Endothelial cell (in vitro differentiated cells): ENCODE measurements at regions not wholly inside any gene's neighbourhood (a gene's known extent, or its start where the extent isn't known, plus 50 kb on each side); places are given as distances from the start of the nearest gene placed in this dataset.

Source experiments
- DNase-seq: peaks from one replicate; pipeline ENCODE4 v3.0.0; 2021; ENCODE audit warnings: low spot score
- H3K27ac Mint-ChIP-seq: one replicate; pipeline ENCODE4 v1.8.0; 2021; ENCODE audit warnings: mixed read lengths, inconsistent platforms; ENCODE audit not compliant: unreplicated experiment
- H3K27me3 Mint-ChIP-seq: one replicate; pipeline ENCODE4 v1.8.0; 2021; ENCODE audit warnings: mild to moderate bottlenecking, moderate library complexity, mixed read lengths, inconsistent platforms; ENCODE audit not compliant: unreplicated experiment
- H3K36me3 Mint-ChIP-seq: one replicate; pipeline ENCODE4 v1.8.0; 2021; ENCODE audit warnings: mild to moderate bottlenecking, low read depth, mixed read lengths, inconsistent platforms; ENCODE audit not compliant: unreplicated experiment
- H3K4me1 Mint-ChIP-seq: one replicate; pipeline ENCODE4 v1.8.0; 2021; ENCODE audit warnings: mild to moderate bottlenecking, mixed read lengths, inconsistent platforms; ENCODE audit not compliant: unreplicated experiment
- H3K4me3 Mint-ChIP-seq: one replicate; pipeline ENCODE4 v1.8.0; 2021; ENCODE audit warnings: mild to moderate bottlenecking, mixed read lengths, inconsistent platforms; ENCODE audit not compliant: unreplicated experiment
- H3K9me3 Mint-ChIP-seq: one replicate; pipeline ENCODE4 v1.8.0; 2021; ENCODE audit warnings: mixed read lengths, inconsistent platforms; ENCODE audit not compliant: unreplicated experiment
- CTCF ChIP-seq: fragments of 200-600 bp; sonication (generic); IDR thresholded peaks from one replicate; pipeline ENCODE4 v1.5.0; 2021; ENCODE audit warnings: antibody characterized with exemption; ENCODE audit not compliant: unreplicated experiment

- no peaks in the 10 kb centered on the region for H3K27me3 Mint-ChIP-seq
- H3K27ac Mint-ChIP-seq = no peak overlapping the region
- no peak for TF ChIP-seq CTCF
- no peak overlapping the region for H3K4me3 Mint-ChIP-seq
- no peaks in the 10 kb centered on the region for H3K9me3 Mint-ChIP-seq
- no peaks in the 10 kb centered on the region for H3K36me3 Mint-ChIP-seq
- H3K4me1 Mint-ChIP-seq = no peaks in the 10 kb centered on the region
- no peak for DNase-seq
Observed at GRCh38 chr3:71851878-71852277, 66.9 kb upstream of the PROK2 start.

- Mint-ChIP-seq H3K4me1 (no peaks in the 10 kb centered on the region), H3K9me3 (no peaks in the 10 kb centered on the region), H3K27me3 (no peaks in the 10 kb centered on the region), H3K27ac (no peak overlapping the region), H3K36me3 (no peaks in the 10 kb centered on the region), H3K4me3 (no peak overlapping the region)
- DNase-seq = no peak
- TF ChIP-seq CTCF = no peak
Observed at GRCh38 chr3:71850654-71851053, 65.7 kb upstream of the PROK2 start.

- no peak for TF ChIP-seq CTCF
- no peaks in the 10 kb centered on the region for H3K9me3 Mint-ChIP-seq
- no peaks in the 10 kb centered on the region for H3K4me1 Mint-ChIP-seq
- no peak for DNase-seq
- no peaks in the 10 kb centered on the region for H3K27me3 Mint-ChIP-seq
- no peaks in the 10 kb centered on the region for H3K36me3 Mint-ChIP-seq
- H3K27ac Mint-ChIP-seq = no peak overlapping the region
- no peak overlapping the region for H3K4me3 Mint-ChIP-seq
Observed at GRCh38 chr3:71849681-71850080, 64.7 kb upstream of the PROK2 start.

GRCh38 chr3:71847794-71848193 is 62.8 kb upstream of the PROK2 start:
- Mint-ChIP-seq H3K36me3 (no peaks in the 10 kb centered on the region), H3K27me3 (no peaks in the 10 kb centered on the region), H3K9me3 (no peaks in the 10 kb centered on the region), H3K4me1 (no peaks in the 10 kb centered on the region), H3K27ac (no peak overlapping the region), H3K4me3 (no peak overlapping the region)
- no peak for TF ChIP-seq CTCF
- no peak for DNase-seq

- Mint-ChIP-seq H3K9me3 (no peaks in the 10 kb centered on the region), H3K4me1 (no peaks in the 10 kb centered on the region), H3K36me3 (no peaks in the 10 kb centered on the region)
Observed at GRCh38 chr3:71846185-71846584, 61.2 kb upstream of the PROK2 start.

More at GRCh38 chr3:71846185-71846584, 61.2 kb upstream of the PROK2 start:
- Mint-ChIP-seq H3K27ac (no peak overlapping the region), H3K4me3 (no peak overlapping the region), H3K27me3 (no peaks in the 10 kb centered on the region)
- no peak for DNase-seq
- TF ChIP-seq CTCF = no peak
